ENCODE measurements at regions not wholly inside any gene's neighbourhood (a gene's known extent, or its start where the extent isn't known, plus 50 kb on each side); places are given as distances from the start of the nearest gene placed in this dataset.

- TF ChIP-seq CTCF (IDR thresholded peaks at IDR 0.05) = no peak
- no peak overlapping the region for H3K4me3 ChIP-seq
- DNase-seq = no peak
- H3K36me3 ChIP-seq = peaks cover 5 to 19% (median 15%) of the 10 kb centered on the region in 3 donors
- H3K27ac ChIP-seq = no peak overlapping the region
- peaks cover 0 to 4% (median 0%) of the 10 kb centered on the region in 3 donors for H3K9me3 ChIP-seq
- H3K27me3 ChIP-seq = no peaks in the 10 kb centered on the region
- intact Hi-C loops (cut with DNase I; ENCODE audit: low total_unique reads) = no loop called here
- H3K4me1 ChIP-seq = no peaks in the 10 kb centered on the region
Measured at GRCh38 chr4:122973465-122973864, 51.1 kb upstream of the NUDT6 start.

GRCh38 chr4:122976111-122976510, 53.7 kb upstream of the NUDT6 start:
- Histone ChIP-seq H3K27me3 (no peaks in the 10 kb centered on the region), H3K4me1 (no peaks in the 10 kb centered on the region), H3K4me3 (no peak overlapping the region), H3K36me3 (peaks cover 19 to 43% (median 41%) of the 10 kb centered on the region in 3 donors), H3K9me3 (peaks cover 0 to 4% (median 4%) of the 10 kb centered on the region in 3 donors), H3K27ac (no peak overlapping the region)
- intact Hi-C loops (cut with DNase I; ENCODE audit: low total_unique reads) = no loop called here
- no peak for TF ChIP-seq CTCF (IDR thresholded peaks at IDR 0.05)
- no peak for DNase-seq

- H3K9me3 ChIP-seq = peaks cover 0 to 4% (median 4%) of the 10 kb centered on the region in 3 donors
- no peaks in the 10 kb centered on the region for H3K4me1 ChIP-seq
- no peaks in the 10 kb centered on the region for H3K27me3 ChIP-seq
- H3K27ac ChIP-seq = no peak overlapping the region
- intact Hi-C loops (cut with DNase I; ENCODE audit: low total_unique reads) = no loop called here
- TF ChIP-seq CTCF (IDR thresholded peaks at IDR 0.05) = no peak
- DNase-seq = no peak
- H3K4me3 ChIP-seq = no peak overlapping the region
- peaks cover 19 to 47% (median 42%) of the 10 kb centered on the region in 3 donors for H3K36me3 ChIP-seq
Measured at GRCh38 chr4:122977103-122977502, 54.7 kb upstream of the NUDT6 start.

GRCh38 chr4:122978109-122978508, 55.7 kb upstream of the NUDT6 start:
- no peaks in the 10 kb centered on the region for H3K4me1 ChIP-seq
- H3K27ac ChIP-seq = no peak overlapping the region
- H3K4me3 ChIP-seq = no peak overlapping the region
- intact Hi-C loops (cut with DNase I; ENCODE audit: low total_unique reads) = no loop called here
- peaks cover 19 to 50% (median 42%) of the 10 kb centered on the region in 3 donors for H3K36me3 ChIP-seq
- no peak for DNase-seq
- TF ChIP-seq CTCF (IDR thresholded peaks at IDR 0.05) = no peak
- H3K9me3 ChIP-seq = peaks cover 0 to 4% (median 4%) of the 10 kb centered on the region in 3 donors
- no peaks in the 10 kb centered on the region for H3K27me3 ChIP-seq

GRCh38 chr4:122978789-122979188, 56.4 kb upstream of the NUDT6 start:
- H3K27me3 ChIP-seq = no peaks in the 10 kb centered on the region
- H3K36me3 ChIP-seq = peaks cover 19 to 53% (median 42%) of the 10 kb centered on the region in 3 donors
- H3K9me3 ChIP-seq = peaks cover 0 to 4% (median 4%) of the 10 kb centered on the region in 3 donors
- H3K27ac ChIP-seq = no peak overlapping the region
- TF ChIP-seq CTCF (IDR thresholded peaks at IDR 0.05) = no peak
- no peak overlapping the region for H3K4me3 ChIP-seq
- intact Hi-C loops (cut with DNase I; ENCODE audit: low total_unique reads) = no loop called here
- DNase-seq = no peak
- H3K4me1 ChIP-seq = no peaks in the 10 kb centered on the region

GRCh38 chr4:122980860-122981259, 58.5 kb upstream of the NUDT6 start:
- intact Hi-C loops (cut with DNase I; ENCODE audit: low total_unique reads) = no loop called here
- TF ChIP-seq CTCF (IDR thresholded peaks at IDR 0.05) = no peak
- Histone ChIP-seq H3K27ac (no peak overlapping the region), H3K9me3 (peaks cover 0 to 4% (median 4%) of the 10 kb centered on the region in 3 donors), H3K27me3 (no peaks in the 10 kb centered on the region), H3K4me3 (no peak overlapping the region), H3K4me1 (no peaks in the 10 kb centered on the region), H3K36me3 (peaks cover 21 to 54% (median 42%) of the 10 kb centered on the region in 3 donors)
- no peak for DNase-seq
